ENCODE measurements at regions not wholly inside any gene's neighbourhood (a gene's known extent, or its start where the extent isn't known, plus 50 kb on each side); places are given as distances from the start of the nearest gene placed in this dataset.

GRCh38 chr12:67039995-67040860 lies 228.9 kb upstream of the CAND1 start:
- no peak for DNase-seq
- Mint-ChIP-seq H3K36me3 (ENCODE audit: unreplicated experiment) (no peaks in the 10 kb centered on the region), H3K9me3 (ENCODE audit: unreplicated experiment) (no peaks in the 10 kb centered on the region), H3K27ac (ENCODE audit: unreplicated experiment) (no peak overlapping the region), H3K4me1 (ENCODE audit: low read depth, unreplicated experiment) (peaks cover 7% of the 10 kb centered on the region), H3K27me3 (ENCODE audit: unreplicated experiment) (no peaks in the 10 kb centered on the region), H3K4me3 (ENCODE audit: unreplicated experiment) (no peak overlapping the region)
- no peak for TF ChIP-seq CTCF (IDR thresholded peaks at IDR 0.05; ENCODE audit: partially characterized antibody, unreplicated experiment)

- Mint-ChIP-seq H3K27ac (ENCODE audit: unreplicated experiment) (no peak overlapping the region), H3K27me3 (ENCODE audit: unreplicated experiment) (no peaks in the 10 kb centered on the region), H3K9me3 (ENCODE audit: unreplicated experiment) (no peaks in the 10 kb centered on the region), H3K4me3 (ENCODE audit: unreplicated experiment) (no peak overlapping the region), H3K4me1 (ENCODE audit: low read depth, unreplicated experiment) (peaks cover 7% of the 10 kb centered on the region), H3K36me3 (ENCODE audit: unreplicated experiment) (no peaks in the 10 kb centered on the region)
- TF ChIP-seq CTCF (IDR thresholded peaks at IDR 0.05; ENCODE audit: partially characterized antibody, unreplicated experiment): no peak
- DNase-seq: no peak
These were observed 228.4 kb upstream of the CAND1 start for GRCh38 chr12:67040861-67041137.

- H3K4me3 Mint-ChIP-seq (ENCODE audit: unreplicated experiment): no peak overlapping the region
- peaks cover 7% of the 10 kb centered on the region for H3K4me1 Mint-ChIP-seq (ENCODE audit: low read depth, unreplicated experiment)
- TF ChIP-seq CTCF (IDR thresholded peaks at IDR 0.05; ENCODE audit: partially characterized antibody, unreplicated experiment): no peak
- no peaks in the 10 kb centered on the region for H3K36me3 Mint-ChIP-seq (ENCODE audit: unreplicated experiment)
- H3K9me3 Mint-ChIP-seq (ENCODE audit: unreplicated experiment): no peaks in the 10 kb centered on the region
- no peak for DNase-seq
- H3K27me3 Mint-ChIP-seq (ENCODE audit: unreplicated experiment): no peaks in the 10 kb centered on the region
- H3K27ac Mint-ChIP-seq (ENCODE audit: unreplicated experiment): peak overlapping the region; percentile 19
These were observed 226.4 kb upstream of the CAND1 start for GRCh38 chr12:67042697-67043131.

GRCh38 chr12:67043771-67044170 lies 225.4 kb upstream of the CAND1 start:
- H3K4me1 Mint-ChIP-seq (ENCODE audit: low read depth, unreplicated experiment): peaks cover 5% of the 10 kb centered on the region
- no peak overlapping the region for H3K4me3 Mint-ChIP-seq (ENCODE audit: unreplicated experiment)
- H3K9me3 Mint-ChIP-seq (ENCODE audit: unreplicated experiment): no peaks in the 10 kb centered on the region
- DNase-seq: no peak
- peaks cover 2% of the 10 kb centered on the region for H3K27me3 Mint-ChIP-seq (ENCODE audit: unreplicated experiment)
- no peak for TF ChIP-seq CTCF (IDR thresholded peaks at IDR 0.05; ENCODE audit: partially characterized antibody, unreplicated experiment)
- no peaks in the 10 kb centered on the region for H3K36me3 Mint-ChIP-seq (ENCODE audit: unreplicated experiment)
- H3K27ac Mint-ChIP-seq (ENCODE audit: unreplicated experiment): no peak overlapping the region

GRCh38 chr12:67045650-67046049 lies 223.5 kb upstream of the CAND1 start:
- no peaks in the 10 kb centered on the region for H3K9me3 Mint-ChIP-seq (ENCODE audit: unreplicated experiment)
- no peak overlapping the region for H3K27ac Mint-ChIP-seq (ENCODE audit: unreplicated experiment)
- H3K4me3 Mint-ChIP-seq (ENCODE audit: unreplicated experiment): no peak overlapping the region
- H3K27me3 Mint-ChIP-seq (ENCODE audit: unreplicated experiment): peaks cover 2% of the 10 kb centered on the region
- DNase-seq: no peak
- H3K4me1 Mint-ChIP-seq (ENCODE audit: low read depth, unreplicated experiment): peaks cover 5% of the 10 kb centered on the region
- TF ChIP-seq CTCF (IDR thresholded peaks at IDR 0.05; ENCODE audit: partially characterized antibody, unreplicated experiment): no peak
- no peaks in the 10 kb centered on the region for H3K36me3 Mint-ChIP-seq (ENCODE audit: unreplicated experiment)
